Muscle of leg (tissue), 3 donors: ENCODE measurements at regions not wholly inside any gene's neighbourhood (a gene's known extent, or its start where the extent isn't known, plus 50 kb on each side); places are given as distances from the start of the nearest gene placed in this dataset.

Source experiments
- DNase-seq: peaks from one replicate; pipeline ENCODE4 v3.0.0; 2013
- H3K27ac ChIP-seq: one replicate; pipeline ENCODE4 v1.5.1; 2013; ENCODE audit warnings: mild to moderate bottlenecking, low read length, control low read depth
- H3K27me3 ChIP-seq: one replicate; pipeline ENCODE4 v1.6.1; 2013; ENCODE audit warnings: low read length; ENCODE audit not compliant: control insufficient read depth, insufficient read depth
- H3K36me3 ChIP-seq: one replicate; pipeline ENCODE4 v1.6.1; 2013; ENCODE audit warnings: low read length; ENCODE audit not compliant: control insufficient read depth, insufficient read depth
- H3K4me1 ChIP-seq: one replicate; pipeline ENCODE4 v1.6.1; 2013; ENCODE audit warnings: low read length; ENCODE audit not compliant: control insufficient read depth, insufficient read depth
- H3K4me3 ChIP-seq: one replicate; pipeline ENCODE4 v1.5.1; 2013; ENCODE audit warnings: low read length, control low read depth
- H3K9me3 ChIP-seq: replicated peaks from 2 replicates; pipeline ENCODE4 v1.6.1; 2013; ENCODE audit warnings: low read depth, low read length; ENCODE audit not compliant: control insufficient read depth
- WGBS: methylation state at CpG from one replicate; pipeline ENCODE4 v1.1.5; 2013; ENCODE audit warnings: missing lambda C conversion rate; ENCODE audit not compliant: insufficient coverage; 5-methylcytosine and 5-hydroxymethylcytosine counted together

DNA sequence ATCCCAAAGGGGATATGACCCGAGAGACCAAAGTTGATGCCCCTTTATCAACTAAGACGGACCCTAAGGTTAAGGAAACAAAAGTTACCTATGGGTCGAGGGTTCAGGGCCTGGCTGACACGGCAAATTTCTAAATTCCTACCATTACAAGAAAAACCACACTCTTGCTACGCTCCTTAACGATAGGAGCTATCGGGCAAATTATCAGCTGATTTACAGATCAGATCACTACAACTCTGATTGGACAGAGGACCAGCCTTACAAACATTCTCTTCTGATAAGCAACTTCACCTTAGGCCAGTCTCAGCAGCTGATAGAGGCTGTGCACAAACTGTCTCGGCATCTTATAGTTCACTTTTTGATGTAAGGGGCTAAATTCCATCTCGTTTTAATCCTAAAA is 117.9 kb downstream of the KCTD15 start:
- no peak for DNase-seq
- no peaks in the 10 kb centered on the region for H3K9me3 ChIP-seq
- 77% methylated on average over 7 of the region's 9 CpGs for WGBS
- H3K4me3 ChIP-seq: no peak overlapping the region
- H3K36me3 ChIP-seq: no peaks in the 10 kb centered on the region
- no peak overlapping the region for H3K27ac ChIP-seq
- H3K27me3 ChIP-seq: no peaks in the 10 kb centered on the region
- no peaks in the 10 kb centered on the region for H3K4me1 ChIP-seq

DNA sequence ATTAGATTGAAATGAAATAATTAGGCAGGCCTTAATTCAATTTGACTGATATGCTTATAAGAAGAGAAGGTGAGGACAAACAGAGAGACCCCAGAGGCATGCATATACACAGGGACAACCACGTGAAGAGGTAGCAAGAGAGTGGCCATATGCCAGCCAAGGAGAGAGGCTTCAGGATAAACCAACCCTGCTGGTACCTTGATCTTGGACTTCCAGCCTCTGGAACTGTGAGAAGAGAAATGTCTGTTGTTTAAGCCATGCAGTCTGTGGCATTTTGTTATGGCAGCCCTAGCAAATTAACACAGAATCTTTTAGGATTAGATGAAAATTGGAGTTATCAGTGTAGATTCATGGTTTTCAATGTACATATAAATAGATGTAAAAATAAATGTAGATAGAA is 120.1 kb downstream of the KCTD15 start:
- no peak overlapping the region for H3K27ac ChIP-seq
- WGBS: 54% methylated on average over 1 of the region's 1 CpG
- H3K9me3 ChIP-seq: no peaks in the 10 kb centered on the region
- H3K36me3 ChIP-seq: no peaks in the 10 kb centered on the region
- DNase-seq: no peak
- H3K27me3 ChIP-seq: no peaks in the 10 kb centered on the region
- no peaks in the 10 kb centered on the region for H3K4me1 ChIP-seq
- no peak overlapping the region for H3K4me3 ChIP-seq

DNA sequence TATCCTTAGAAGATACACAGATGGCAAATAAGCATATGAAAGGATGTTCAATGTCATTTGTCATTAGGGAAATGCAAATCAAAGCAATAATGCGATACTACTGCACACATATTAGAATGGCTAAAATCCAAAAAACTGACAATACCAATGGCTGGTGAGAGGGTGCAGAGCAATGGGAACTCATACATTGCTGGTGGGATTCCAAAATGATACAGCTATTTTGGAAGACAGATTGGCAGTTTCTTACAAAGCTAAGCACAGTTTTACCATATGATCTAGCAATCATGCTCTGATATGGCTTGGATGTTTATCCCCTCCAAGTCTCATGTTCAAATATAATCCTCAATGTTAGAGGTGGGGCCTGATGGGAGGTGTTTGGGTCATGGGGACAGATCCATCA is 122.6 kb downstream of the KCTD15 start:
- H3K27ac ChIP-seq: no peak overlapping the region
- H3K9me3 ChIP-seq: no peaks in the 10 kb centered on the region
- no peaks in the 10 kb centered on the region for H3K4me1 ChIP-seq
- WGBS: no CpG with 5 or more reads among the region's 1 CpG
- no peaks in the 10 kb centered on the region for H3K27me3 ChIP-seq
- H3K36me3 ChIP-seq: no peaks in the 10 kb centered on the region
- no peak overlapping the region for H3K4me3 ChIP-seq
- DNase-seq: no peak

DNA sequence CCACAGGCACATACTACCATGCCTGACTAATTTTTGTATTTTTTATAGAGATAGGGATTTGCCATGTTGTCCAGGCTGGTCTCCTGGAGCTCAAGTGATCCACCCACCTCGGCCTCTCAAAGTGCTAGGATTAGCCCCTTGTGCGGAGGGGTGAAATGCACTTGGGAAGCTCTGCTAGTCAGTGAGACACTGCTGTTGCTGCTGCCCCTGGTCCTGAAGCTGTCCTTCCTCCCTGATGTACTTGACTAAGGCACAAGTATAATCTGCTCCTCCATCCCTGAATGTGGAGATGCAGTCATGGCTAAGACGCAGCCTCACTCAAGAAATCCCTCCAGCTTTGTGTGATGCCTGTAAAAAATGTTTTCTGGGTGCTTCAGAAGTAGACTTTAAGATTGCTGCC is 124.5 kb downstream of the KCTD15 start:
- H3K4me1 ChIP-seq: no peaks in the 10 kb centered on the region
- H3K9me3 ChIP-seq: no peaks in the 10 kb centered on the region
- H3K27ac ChIP-seq: no peak overlapping the region
- H3K36me3 ChIP-seq: no peaks in the 10 kb centered on the region
- no peak for DNase-seq
- 80% methylated on average over 2 of the region's 3 CpGs for WGBS
- H3K27me3 ChIP-seq: no peaks in the 10 kb centered on the region
- no peak overlapping the region for H3K4me3 ChIP-seq

DNA sequence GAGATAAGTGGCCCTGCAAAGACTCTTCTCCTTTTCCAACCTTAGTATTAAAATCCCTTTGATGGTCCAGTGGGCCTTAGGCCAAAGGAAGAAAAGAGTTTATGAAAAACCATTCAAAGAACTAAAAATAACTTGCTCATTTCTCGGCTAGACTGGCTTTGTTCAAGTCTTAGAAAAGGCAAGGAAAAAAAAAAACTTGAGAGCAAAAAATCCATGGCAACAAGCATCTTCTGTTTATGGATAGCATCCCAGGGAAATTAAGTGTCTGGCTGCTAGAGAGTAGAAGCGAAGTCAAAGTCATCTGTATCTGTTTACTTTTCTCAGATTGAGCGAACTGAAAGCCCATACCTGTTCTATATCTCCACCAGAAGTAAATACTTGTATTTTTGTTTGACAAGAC is 129.6 kb downstream of the KCTD15 start:
- no peaks in the 10 kb centered on the region for H3K4me1 ChIP-seq
- H3K27me3 ChIP-seq: no peaks in the 10 kb centered on the region
- no peaks in the 10 kb centered on the region for H3K9me3 ChIP-seq
- DNase-seq: no peak
- H3K36me3 ChIP-seq: no peaks in the 10 kb centered on the region
- WGBS: no CpG with 5 or more reads among the region's 3 CpGs
- H3K4me3 ChIP-seq: no peak overlapping the region
- H3K27ac ChIP-seq: no peak overlapping the region

DNA sequence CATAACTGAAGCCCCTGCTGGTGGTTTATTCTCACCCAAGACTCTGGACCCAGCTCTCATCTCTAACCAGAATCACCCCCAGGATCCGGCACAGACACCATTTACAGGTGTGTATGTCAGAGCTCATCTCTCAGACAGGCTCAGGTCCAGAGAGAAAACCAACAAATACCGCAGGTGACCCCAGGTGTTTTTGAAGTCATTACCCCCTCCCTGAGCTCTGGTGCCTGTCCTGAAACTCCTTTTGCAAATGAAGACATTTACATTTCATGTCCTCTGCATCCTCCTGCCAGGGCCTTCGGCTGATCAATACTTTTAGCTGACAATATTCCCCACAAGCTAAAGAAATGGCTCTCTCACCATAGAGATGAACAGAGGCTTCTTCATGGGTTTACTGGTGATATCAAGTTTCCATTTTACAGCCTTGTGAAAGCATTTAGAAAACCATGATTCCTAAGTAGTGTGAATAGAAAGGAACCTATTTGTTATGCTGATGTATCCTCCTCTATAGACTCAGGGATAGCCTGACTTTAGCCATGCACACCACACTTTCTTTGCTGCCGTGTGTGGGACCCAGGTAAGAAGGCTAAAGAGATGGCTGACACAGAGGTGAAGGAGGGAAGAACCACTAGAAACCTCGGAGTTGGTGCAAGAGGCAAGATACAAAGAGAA is 131.3 kb downstream of the KCTD15 start:
- Histone ChIP-seq H3K36me3 (no peaks in the 10 kb centered on the region), H3K9me3 (no peaks in the 10 kb centered on the region), H3K27me3 (no peaks in the 10 kb centered on the region), H3K4me3 (no peak overlapping the region), H3K4me1 (no peaks in the 10 kb centered on the region), H3K27ac (no peak overlapping the region)
- DNase-seq: no peak
- 38% methylated on average over 4 of the region's 5 CpGs for whole genome bisulfite sequencing

DNA sequence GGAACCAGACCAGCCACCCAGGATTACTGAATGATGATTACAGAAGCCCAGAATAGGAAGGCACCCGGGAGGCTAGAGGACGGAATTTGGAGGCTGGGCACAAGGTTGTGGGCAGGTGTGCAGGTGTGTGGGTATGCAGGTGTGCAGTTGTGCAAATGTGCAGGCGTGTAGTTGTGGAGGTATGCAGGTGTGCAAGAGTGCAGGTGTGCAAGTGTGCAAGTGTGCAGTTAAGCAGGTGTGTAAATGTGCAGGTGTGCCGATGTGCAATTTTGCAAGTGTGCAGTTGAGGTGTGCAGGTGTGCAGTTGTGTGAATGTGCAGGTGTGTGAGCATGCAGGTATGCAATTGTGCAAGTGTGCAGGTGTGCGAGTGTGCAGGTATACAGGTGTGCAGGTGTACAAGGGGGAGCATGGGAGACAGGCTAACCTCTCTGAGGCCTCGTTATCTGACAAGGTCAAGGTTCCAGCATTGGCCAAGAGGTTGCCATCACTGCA is 131.8 kb downstream of the KCTD15 start:
- no peak for DNase-seq
- Histone ChIP-seq H3K27ac (no peak overlapping the region), H3K4me1 (no peaks in the 10 kb centered on the region), H3K36me3 (no peaks in the 10 kb centered on the region), H3K4me3 (no peak overlapping the region), H3K27me3 (no peaks in the 10 kb centered on the region), H3K9me3 (no peaks in the 10 kb centered on the region)
- WGBS: 74% methylated on average over 6 of the region's 6 CpGs

DNA sequence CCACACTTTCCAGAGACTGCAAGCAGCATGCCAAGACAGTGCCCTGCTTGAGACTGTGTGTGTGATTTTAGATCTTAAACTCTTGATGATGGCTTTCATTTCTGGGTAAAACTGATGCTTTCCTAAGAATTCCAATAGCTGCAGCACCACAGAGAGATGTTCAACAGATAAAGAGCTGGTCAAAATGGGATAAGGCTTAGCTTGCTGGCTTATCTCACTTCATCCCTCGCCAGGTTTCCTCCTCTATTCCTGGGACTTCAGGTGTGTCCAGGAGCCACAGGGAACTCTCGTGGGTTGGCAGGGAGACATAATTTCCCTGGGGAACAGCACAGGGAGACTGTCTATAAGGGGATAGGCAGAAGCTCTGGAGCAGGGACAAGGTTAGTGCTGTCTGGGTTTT is 137.3 kb downstream of the KCTD15 start:
- H3K4me3 ChIP-seq: no peak overlapping the region
- no peak overlapping the region for H3K27ac ChIP-seq
- H3K36me3 ChIP-seq: no peaks in the 10 kb centered on the region
- H3K9me3 ChIP-seq: peaks cover 7% of the 10 kb centered on the region
- H3K4me1 ChIP-seq: no peaks in the 10 kb centered on the region
- no peak for DNase-seq
- 73% methylated on average over 1 of the region's 2 CpGs for WGBS
- peaks cover 2% of the 10 kb centered on the region for H3K27me3 ChIP-seq

DNA sequence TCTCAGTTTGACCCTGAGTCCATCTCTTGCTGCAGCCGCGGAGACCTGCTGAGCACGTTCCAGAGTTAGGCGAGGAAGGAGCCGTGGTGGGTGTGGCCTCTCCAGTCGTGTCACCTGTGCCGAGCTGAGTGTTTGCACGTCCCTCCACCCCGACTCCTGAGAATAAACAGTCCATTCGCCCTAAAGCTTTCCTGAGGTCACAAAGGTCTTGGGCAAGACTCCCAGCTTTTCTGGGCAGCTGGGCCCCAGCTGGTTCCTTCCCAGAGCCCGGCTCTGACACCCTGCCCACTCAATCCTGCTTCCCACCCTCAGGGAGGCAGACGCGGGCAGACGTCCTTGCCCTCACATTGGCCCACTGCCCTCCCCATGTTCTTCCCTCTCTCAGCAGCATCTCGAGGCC is 142.2 kb downstream of the KCTD15 start:
- DNase-seq: no peak
- Histone ChIP-seq H3K27ac (no peak overlapping the region), H3K36me3 (no peaks in the 10 kb centered on the region), H3K4me1 (no peaks in the 10 kb centered on the region), H3K27me3 (no peaks in the 10 kb centered on the region), H3K9me3 (peaks cover 7% of the 10 kb centered on the region), H3K4me3 (no peak overlapping the region)
- 43% methylated on average over 15 of the region's 15 CpGs for WGBS

DNA sequence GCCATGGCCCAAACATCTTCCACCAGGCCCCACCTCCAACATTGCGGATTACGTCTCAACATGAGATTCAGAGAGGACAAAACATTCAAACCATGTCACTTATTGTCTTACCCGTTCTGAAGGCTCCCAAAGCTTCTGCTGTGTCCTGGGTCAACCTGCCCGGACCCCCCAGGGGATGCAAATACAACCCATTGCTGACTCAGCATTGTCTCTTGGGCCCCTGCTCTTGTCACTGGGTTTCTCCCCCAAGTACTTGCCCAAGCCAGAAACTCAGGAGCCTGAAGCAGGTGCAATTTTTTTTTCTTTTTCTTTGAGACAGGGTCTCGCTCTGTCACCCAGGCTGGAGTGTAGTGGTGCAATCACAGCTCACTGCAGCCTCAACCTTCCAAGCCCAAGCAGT is 144.5 kb downstream of the KCTD15 start:
- Histone ChIP-seq H3K9me3 (no peaks in the 10 kb centered on the region), H3K36me3 (no peaks in the 10 kb centered on the region), H3K4me3 (no peak overlapping the region), H3K27me3 (no peaks in the 10 kb centered on the region), H3K4me1 (no peaks in the 10 kb centered on the region), H3K27ac (no peak overlapping the region)
- no peak for DNase-seq
- WGBS: 82% methylated on average over 5 of the region's 5 CpGs
